Superior temporal gyrus (tissue), 1 donor: ENCODE measurements at regions not wholly inside any gene's neighbourhood (a gene's known extent, or its start where the extent isn't known, plus 50 kb on each side); places are given as distances from the start of the nearest gene placed in this dataset.

Source experiments
- DNase-seq: peaks from one replicate; pipeline ENCODE4 v3.0.0-alpha.2; 2016; ENCODE audit errors: extremely low spot score

GRCh38 chr9:79501546-79501945 is 70.2 kb upstream of the TLE4 start:
- no peak for DNase-seq

GRCh38 chr9:79507801-79508200 is 64.0 kb upstream of the TLE4 start:
- no peak for DNase-seq

- DNase-seq, result no peak
Observed at GRCh38 chr9:79512251-79512650, 59.5 kb upstream of the TLE4 start.
